GM12872 (cell line): ENCODE measurements at regions not wholly inside any gene's neighbourhood (a gene's known extent, or its start where the extent isn't known, plus 50 kb on each side); places are given as distances from the start of the nearest gene placed in this dataset.

ENCODE experiments used
- CTCF ChIP-seq: IDR thresholded peaks from 3 replicates; pipeline ENCODE4 v1.5.1; 2011; ENCODE audit warnings: low read depth, mild to moderate bottlenecking, low read length, moderate library complexity; ENCODE audit not compliant: insufficient read depth

- no peak for TF ChIP-seq CTCF
Measured at GRCh38 chr3:181402347-181402746, 309.4 kb upstream of the SOX2 start.

- no peak for TF ChIP-seq CTCF
Measured at GRCh38 chr3:181384970-181385369, 326.8 kb upstream of the SOX2 start.

GRCh38 chr3:181383760-181384159, 328.0 kb upstream of the SOX2 start:
- no peak for TF ChIP-seq CTCF

GRCh38 chr3:181383201-181383600, 328.5 kb upstream of the SOX2 start:
- TF ChIP-seq CTCF = no peak

GRCh38 chr3:181382656-181383055, 329.1 kb upstream of the SOX2 start:
- no peak for TF ChIP-seq CTCF

- no peak for TF ChIP-seq CTCF
Measured at GRCh38 chr3:181379278-181379677, 332.4 kb upstream of the SOX2 start.

- TF ChIP-seq CTCF = no peak
Measured at GRCh38 chr3:181369637-181370036, 342.1 kb upstream of the SOX2 start.

GRCh38 chr3:181363231-181363630, 348.5 kb upstream of the SOX2 start:
- no peak for TF ChIP-seq CTCF
